OCI-LY7 (cell line): ENCODE measurements at regions not wholly inside any gene's neighbourhood (a gene's known extent, or its start where the extent isn't known, plus 50 kb on each side); places are given as distances from the start of the nearest gene placed in this dataset.

Experiments used
- BruUV-seq: library from RNA; stranded (reverse); fragments of 400-500 nt; replicated peaks from 2 replicates; lab custom pipeline; 2021; lab: Mats Ljungman, UMichigan
- CTCF ChIA-PET: fragments of 300-600 bp; sonication (Branson Sonifier 250); formaldehyde crosslinking; loops from one replicate; lab custom pipeline; 2022; ENCODE audit warnings: antibody characterized with exemption; ENCODE audit not compliant: unreplicated experiment; lab: Charles Lee
- POLR2A ChIA-PET: fragments of 300-600 bp; sonication (Branson Sonifier 250); formaldehyde crosslinking; loops from one replicate; lab custom pipeline; 2022; ENCODE audit warnings: antibody characterized with exemption; lab: Charles Lee
- DNase-seq: peaks from one replicate; pipeline ENCODE4 v3.0.0-alpha.2; 2015; ENCODE audit warnings: low spot score
- H2AFZ ChIP-seq: fragments of 200-600 bp; sonication (generic), shearing (Covaris generic); 2 replicates; pipeline ENCODE4 v1.6.1; 2014; ENCODE audit warnings: mild to moderate bottlenecking, antibody characterized with exemption, low read length, moderate library complexity
- H3K27ac ChIP-seq: fragments of 200-600 bp; sonication (generic); 2 replicates; pipeline ENCODE4 v1.5.1; 2014; ENCODE audit warnings: mixed run types, low read depth, mild to moderate bottlenecking, moderate library complexity, low read length, inconsistent platforms; ENCODE audit not compliant: poor library complexity, severe bottlenecking
- H3K36me3 ChIP-seq: fragments of 200-600 bp; sonication (generic); 2 replicates; pipeline ENCODE4 v1.6.1; 2014; ENCODE audit warnings: mild to moderate bottlenecking, antibody characterized with exemption, low read length, moderate library complexity, mixed read lengths; ENCODE audit not compliant: insufficient read depth
- H3K4me1 ChIP-seq: fragments of 200-600 bp; sonication (generic); 2 replicates; pipeline ENCODE4 v1.5.1; 2014; ENCODE audit warnings: mild to moderate bottlenecking, low read length; ENCODE audit not compliant: insufficient read depth, poor library complexity, severe bottlenecking
- H3K4me2 ChIP-seq: fragments of 200-600 bp; sonication (generic); 2 replicates; pipeline ENCODE4 v1.6.1; 2014; ENCODE audit warnings: mild to moderate bottlenecking, low read length
- H3K4me3 ChIP-seq: fragments of 200-600 bp; sonication (generic); 2 replicates; pipeline ENCODE4 v1.5.1; 2014; ENCODE audit warnings: mild to moderate bottlenecking, low read depth, low read length; ENCODE audit not compliant: poor library complexity, severe bottlenecking
- H3K79me2 ChIP-seq: fragments of 200-600 bp; sonication (generic); 2 replicates; pipeline ENCODE4 v1.6.1; 2016; ENCODE audit warnings: low read depth, mild to moderate bottlenecking, low read length, moderate library complexity, mixed read lengths; ENCODE audit not compliant: insufficient read depth
- H3K9me2 ChIP-seq: fragments of 200-600 bp; sonication (generic); 2 replicates; pipeline ENCODE4 v1.6.1; 2016; ENCODE audit warnings: mild to moderate bottlenecking, low read length, mixed read lengths; ENCODE audit not compliant: insufficient read depth
- H3K9me3 ChIP-seq: fragments of 200-600 bp; sonication (generic); 2 replicates; pipeline ENCODE4 v1.6.1; 2014; ENCODE audit warnings: mild to moderate bottlenecking, mixed run types, low read length, mixed read lengths
- H4K20me1 ChIP-seq: fragments of 200-600 bp; sonication (generic); 2 replicates; pipeline ENCODE4 v1.6.1; 2014; ENCODE audit warnings: mild to moderate bottlenecking, antibody characterized with exemption, low read length, moderate library complexity, mixed read lengths; ENCODE audit not compliant: insufficient read depth
- EZH2phosphoT487 ChIP-seq: fragments of 200-600 bp; sonication (generic); IDR thresholded peaks from 2 replicates; pipeline ENCODE4 v1.6.1; 2018; ENCODE audit warnings: low read depth, borderline replicate concordance, mild to moderate bottlenecking, mixed run types, antibody characterized with exemption, low read length, moderate library complexity, mixed read lengths
- intact Hi-C: fragments of 100-400 bp; cut with micrococcal nuclease; formaldehyde crosslinking; loops from one replicate; pipeline ENCODE4 v1.10.0; 2022; ENCODE audit not compliant: unreplicated experiment
- TF ChIP-seq, protein P1 (sequence below): fragments of 200-600 bp; sonication (generic); conservative IDR thresholded peaks from 2 replicates; pipeline ENCODE4 v1.5.1; 2014; ENCODE audit warnings: mild to moderate bottlenecking, antibody characterized with exemption, low read length, moderate library complexity, mixed read lengths

DNA sequence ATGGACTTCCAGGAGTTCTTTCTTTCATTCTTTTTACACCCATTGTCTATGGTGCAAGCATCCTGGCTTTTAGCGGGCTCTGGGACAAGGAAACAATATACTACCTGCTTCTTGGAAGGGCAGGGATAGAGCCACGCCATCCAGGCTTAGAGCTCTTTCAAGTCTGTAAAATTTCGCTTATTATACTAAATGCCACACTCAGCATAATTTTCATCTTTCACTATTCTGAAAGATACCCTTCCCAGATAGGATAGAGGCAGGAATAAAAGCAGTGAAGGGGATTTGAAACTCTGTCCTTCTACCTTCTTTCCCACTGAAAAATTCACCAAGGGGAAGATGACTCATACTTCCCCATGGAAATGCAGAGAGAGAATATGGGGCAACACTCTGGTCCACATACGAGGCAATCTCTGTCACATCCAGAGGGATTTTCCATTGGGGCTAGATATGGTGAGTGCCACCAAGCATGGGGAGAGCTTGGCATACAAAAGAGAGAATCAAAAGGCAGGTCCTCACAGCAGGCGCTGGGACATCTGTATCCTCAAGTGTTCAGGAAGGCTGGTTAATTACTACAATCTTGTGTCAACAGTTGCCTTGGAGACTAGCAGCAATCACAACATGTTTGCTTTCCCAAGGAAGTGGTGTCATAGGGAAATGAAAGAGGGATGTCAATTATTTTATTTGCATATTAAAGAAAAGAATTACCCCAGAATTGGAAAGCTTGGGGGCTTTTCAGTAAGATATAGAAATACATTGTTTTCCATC lies 127.6 kb downstream of the TDRD15 start:
- Histone ChIP-seq H3K4me1 (no peaks in the 10 kb centered on the region), H4K20me1 (no peaks in the 10 kb centered on the region), H2AFZ (no peak overlapping the region), H3K4me2 (no peak overlapping the region), H3K9me3 (no peaks in the 10 kb centered on the region), H3K79me2 (no peaks in the 10 kb centered on the region), H3K27ac (no peak overlapping the region), H3K4me3 (no peak overlapping the region), H3K9me2 (no peaks in the 10 kb centered on the region), H3K36me3 (no peaks in the 10 kb centered on the region)
- DNase-seq = no peak
- BruUV-seq = no TSS peak
- ChIA-PET CTCF (no interaction called here), POLR2A (interaction anchor here (0.7 kb wide), 1 partner anchor 415 kb away, joined by 3 read pairs; no protein-coding TSS in a partner anchor)
- intact Hi-C loops = no loop called here
- TF ChIP-seq EZH2phosphoT487 = no peak
- TF ChIP-seq, protein P1, sequence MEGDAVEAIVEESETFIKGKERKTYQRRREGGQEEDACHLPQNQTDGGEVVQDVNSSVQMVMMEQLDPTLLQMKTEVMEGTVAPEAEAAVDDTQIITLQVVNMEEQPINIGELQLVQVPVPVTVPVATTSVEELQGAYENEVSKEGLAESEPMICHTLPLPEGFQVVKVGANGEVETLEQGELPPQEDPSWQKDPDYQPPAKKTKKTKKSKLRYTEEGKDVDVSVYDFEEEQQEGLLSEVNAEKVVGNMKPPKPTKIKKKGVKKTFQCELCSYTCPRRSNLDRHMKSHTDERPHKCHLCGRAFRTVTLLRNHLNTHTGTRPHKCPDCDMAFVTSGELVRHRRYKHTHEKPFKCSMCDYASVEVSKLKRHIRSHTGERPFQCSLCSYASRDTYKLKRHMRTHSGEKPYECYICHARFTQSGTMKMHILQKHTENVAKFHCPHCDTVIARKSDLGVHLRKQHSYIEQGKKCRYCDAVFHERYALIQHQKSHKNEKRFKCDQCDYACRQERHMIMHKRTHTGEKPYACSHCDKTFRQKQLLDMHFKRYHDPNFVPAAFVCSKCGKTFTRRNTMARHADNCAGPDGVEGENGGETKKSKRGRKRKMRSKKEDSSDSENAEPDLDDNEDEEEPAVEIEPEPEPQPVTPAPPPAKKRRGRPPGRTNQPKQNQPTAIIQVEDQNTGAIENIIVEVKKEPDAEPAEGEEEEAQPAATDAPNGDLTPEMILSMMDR = no peak

DNA sequence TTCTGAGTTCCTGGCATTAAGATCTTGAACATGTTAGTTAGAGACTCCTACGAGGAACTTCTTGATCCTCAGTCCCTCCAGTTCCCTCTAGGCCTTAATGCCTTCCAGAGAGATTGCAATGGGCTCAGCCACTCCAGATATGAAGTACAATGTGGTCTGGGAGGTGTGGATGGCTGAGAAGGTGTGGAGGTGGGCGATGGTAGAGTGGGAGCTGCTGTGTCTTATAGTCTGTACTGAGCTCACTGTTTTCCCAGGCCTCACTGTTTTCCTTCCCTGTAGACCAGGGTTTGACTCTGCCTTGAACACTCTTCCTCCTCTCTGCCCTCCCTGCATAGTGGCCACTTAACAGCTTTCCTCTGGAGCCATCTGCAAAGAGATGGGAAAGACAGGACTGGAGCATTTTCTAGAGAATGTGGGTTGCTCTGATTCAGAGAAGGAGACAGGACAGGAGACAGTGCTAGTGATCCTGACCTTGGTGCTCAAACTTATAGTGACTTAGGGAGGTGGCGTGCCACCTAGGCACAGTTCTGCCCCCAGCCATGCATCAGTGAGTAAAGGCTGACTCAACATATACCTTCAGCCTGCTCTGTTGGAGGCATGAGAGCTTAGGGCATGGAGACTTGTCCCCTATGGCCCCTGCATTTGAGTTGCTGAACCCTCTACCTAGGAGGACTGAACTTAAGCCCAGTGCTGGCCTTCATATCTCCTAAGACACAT lies 129.7 kb downstream of the TDRD15 start:
- ChIA-PET POLR2A (interaction anchor here (1.1 kb wide), 1 partner anchor 10 kb away, joined by 3 read pairs; no protein-coding TSS in a partner anchor), CTCF (no interaction called here)
- H2AFZ ChIP-seq = no peak overlapping the region
- no peaks in the 10 kb centered on the region for H4K20me1 ChIP-seq
- intact Hi-C loops = no loop called here
- H3K4me3 ChIP-seq = no peak overlapping the region
- no peaks in the 10 kb centered on the region for H3K9me3 ChIP-seq
- H3K27ac ChIP-seq = no peak overlapping the region
- no peak overlapping the region for H3K4me2 ChIP-seq
- no peaks in the 10 kb centered on the region for H3K36me3 ChIP-seq
- BruUV-seq = no TSS peak
- TF ChIP-seq EZH2phosphoT487 = no peak
- TF ChIP-seq, protein P1 = no peak
- no peak for DNase-seq
- H3K4me1 ChIP-seq = no peaks in the 10 kb centered on the region
- no peaks in the 10 kb centered on the region for H3K79me2 ChIP-seq
- no peaks in the 10 kb centered on the region for H3K9me2 ChIP-seq
